G401 (cell line): ENCODE measurements at regions not wholly inside any gene's neighbourhood (a gene's known extent, or its start where the extent isn't known, plus 50 kb on each side); places are given as distances from the start of the nearest gene placed in this dataset.
"Not testable (repeated sequence)": the region's sequence is repeated elsewhere in the genome, so short reads cannot be mapped to it uniquely, and the experiment has no call there.

ENCODE experiments used
- DNase-seq: peaks from one replicate; pipeline ENCODE4 v3.0.0-alpha.2; 2015; ENCODE audit warnings: low spot score
- in situ Hi-C: cut with HindIII; loops from 2 replicates; pipeline ENCODE4 v1.10.0; 2016; ENCODE audit warnings: low sequenced_read_pairs, mixed read lengths

DNA sequence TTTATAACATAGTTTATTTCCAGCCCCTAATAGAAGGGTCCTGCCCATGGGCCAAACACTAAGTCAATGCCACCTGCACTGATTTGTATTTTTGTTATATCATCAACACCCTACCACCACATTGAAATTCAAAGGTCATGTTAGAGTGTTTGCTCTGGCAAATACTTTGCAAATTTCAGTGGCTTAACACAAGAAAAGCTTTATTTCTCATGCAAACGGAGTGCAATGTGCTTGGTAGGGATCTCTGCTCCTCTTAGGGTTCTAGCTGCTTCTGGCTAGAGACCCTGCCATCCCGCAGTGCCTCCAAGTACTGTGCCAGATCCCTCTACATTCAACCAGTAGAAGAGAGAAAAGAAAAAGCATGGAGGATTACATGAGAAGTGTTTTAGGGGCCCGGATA is 230.8 kb upstream of the TET2 start:
- no peak for DNase-seq
- in situ Hi-C loops: no loop called here

DNA sequence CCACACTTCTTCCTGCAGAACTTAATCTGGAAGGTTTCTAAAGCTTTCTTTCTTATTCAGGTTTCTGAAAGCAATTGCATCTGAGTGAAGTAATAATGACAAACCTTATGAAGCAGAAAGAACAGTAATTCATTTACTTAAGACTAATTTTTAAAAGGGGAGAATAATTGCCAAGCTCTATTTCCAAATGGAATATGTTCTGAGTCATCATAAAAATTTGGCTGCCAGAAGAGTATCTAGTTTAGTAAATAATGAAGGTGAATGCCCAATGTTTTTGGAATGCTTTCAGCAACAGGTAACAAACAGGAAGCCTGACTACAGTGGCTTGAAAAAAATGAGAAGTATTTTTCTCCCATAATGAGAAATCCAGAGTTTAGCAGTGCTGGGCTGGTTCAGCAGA is 227.3 kb upstream of the TET2 start:
- no peak for DNase-seq
- in situ Hi-C loops: no loop called here

DNA sequence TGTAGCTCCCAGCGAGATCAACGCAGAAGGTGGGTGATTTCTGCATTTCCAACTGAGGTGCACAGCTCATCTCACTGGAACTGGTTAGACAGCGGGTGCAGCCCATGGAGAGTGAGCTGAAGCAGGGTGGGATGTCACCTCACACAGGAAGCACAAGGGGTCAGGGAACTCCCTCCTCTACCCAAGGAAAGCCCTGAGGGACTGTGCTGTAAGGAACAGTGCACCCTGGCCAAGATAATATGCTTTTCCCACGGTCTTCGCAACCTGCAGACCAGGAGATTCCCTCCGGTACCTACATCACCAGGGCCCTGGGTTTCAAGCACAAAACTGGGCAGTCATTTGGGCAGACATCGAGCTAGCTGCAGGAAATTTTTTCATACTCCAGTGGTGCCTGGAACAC is 216.4 kb upstream of the TET2 start:
- in situ Hi-C loops: no loop called here
- no peak for DNase-seq

DNA sequence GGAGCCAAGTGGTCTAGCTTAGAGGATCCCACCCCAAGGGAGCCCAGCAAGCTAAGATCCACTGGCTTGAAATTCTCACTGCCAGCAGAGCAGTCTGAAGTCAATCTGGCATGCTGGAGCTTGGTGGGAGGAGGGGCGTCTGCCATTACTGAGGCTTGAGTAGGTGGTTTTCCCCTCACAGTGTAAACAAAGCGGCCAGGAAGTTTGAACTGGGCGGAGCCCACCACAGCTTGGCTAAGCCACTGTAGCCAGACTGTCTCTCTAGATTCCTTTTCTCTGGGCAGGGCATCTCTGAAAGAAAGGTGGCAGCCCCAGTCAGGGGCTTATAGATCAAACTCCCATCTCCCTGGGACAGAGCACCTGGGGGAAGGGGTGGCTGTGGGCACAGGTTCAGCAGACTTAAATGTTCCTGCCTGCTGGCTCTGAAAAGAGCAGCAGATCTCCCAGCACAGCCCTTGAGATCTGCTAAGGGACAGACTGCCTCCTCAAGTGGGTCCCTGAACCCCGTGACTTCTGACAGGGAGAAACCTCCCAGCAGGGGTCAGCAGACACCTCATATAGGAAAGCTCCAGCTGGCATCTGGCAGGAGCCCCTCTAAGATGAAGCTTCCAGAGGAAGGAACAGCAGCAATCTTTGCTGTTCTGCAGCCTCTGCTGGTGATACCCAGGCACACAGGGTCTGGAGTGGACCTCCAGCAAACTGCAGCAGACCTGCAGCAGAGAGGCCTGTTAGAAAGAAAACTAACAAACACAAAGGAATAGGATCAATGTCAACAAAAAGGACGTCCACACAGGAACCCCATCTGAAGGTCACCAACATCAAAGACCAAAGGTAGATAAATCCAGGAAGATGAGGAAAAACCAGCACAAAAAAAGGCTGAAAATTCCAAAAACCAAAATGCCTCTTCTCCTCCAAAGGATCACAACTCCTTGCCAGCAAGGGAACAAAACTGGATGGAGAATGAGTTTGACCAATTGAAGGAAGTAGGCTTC is 215.6 kb upstream of the TET2 start:
- DNase-seq, in situ Hi-C loops: not testable (repeated sequence)

DNA sequence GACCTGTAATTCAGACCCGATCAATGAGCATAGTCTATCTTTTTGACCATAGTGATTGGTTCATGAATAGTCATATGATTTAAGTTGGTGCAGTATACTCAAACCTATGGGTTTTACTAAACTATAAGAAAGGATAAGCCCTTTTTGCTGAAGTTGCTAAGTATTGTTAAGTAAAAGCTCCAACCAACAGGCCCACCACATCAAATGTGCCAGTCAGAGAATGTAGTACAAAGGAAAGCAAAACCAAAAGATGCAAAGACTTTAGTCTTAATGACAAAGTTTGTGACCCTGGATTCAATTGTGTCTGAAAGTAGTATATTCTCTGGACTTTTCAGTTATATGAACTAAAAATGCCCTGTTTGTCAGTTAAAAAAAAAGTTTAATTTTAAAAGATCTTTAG is 208.1 kb upstream of the TET2 start:
- in situ Hi-C loops: no loop called here
- DNase-seq: no peak

DNA sequence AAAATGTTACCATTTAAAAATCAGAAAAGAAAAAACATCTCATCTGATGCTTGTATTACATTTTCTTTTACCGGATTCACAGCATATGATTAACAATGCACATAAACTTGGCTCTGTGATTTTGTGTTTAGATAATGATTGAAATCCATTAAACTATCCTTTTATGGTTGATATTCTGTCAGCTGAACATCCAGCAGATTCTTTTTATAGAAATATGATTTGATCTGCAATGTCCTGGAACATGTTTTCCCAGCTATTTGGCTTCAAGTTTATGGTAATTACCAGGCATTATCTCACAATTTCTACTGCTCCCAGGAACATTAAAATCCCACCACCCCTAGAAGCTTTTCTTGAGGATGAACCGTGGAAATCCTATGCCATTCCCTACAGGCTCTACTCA is 205.7 kb upstream of the TET2 start:
- in situ Hi-C loops: no loop called here
- no peak for DNase-seq

DNA sequence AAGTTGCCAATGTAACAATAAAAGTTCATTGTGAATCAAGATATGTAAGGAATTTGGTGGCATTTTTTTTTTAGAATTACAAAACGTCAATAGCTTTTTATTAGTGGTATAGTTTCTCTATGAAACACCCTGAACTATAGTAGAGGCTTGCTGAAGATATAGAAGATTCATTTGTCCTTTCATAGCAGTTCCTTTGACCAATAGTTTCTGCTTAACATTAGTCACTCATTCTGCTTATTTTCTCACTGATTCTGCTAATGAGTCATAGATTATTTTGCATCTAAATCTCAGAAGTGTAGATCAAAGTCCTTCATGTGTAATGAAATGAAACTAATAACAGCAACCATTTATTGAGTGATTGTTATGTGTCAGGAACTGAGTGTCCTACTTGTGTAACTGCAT is 205.0 kb upstream of the TET2 start:
- in situ Hi-C loops: no loop called here
- no peak for DNase-seq

DNA sequence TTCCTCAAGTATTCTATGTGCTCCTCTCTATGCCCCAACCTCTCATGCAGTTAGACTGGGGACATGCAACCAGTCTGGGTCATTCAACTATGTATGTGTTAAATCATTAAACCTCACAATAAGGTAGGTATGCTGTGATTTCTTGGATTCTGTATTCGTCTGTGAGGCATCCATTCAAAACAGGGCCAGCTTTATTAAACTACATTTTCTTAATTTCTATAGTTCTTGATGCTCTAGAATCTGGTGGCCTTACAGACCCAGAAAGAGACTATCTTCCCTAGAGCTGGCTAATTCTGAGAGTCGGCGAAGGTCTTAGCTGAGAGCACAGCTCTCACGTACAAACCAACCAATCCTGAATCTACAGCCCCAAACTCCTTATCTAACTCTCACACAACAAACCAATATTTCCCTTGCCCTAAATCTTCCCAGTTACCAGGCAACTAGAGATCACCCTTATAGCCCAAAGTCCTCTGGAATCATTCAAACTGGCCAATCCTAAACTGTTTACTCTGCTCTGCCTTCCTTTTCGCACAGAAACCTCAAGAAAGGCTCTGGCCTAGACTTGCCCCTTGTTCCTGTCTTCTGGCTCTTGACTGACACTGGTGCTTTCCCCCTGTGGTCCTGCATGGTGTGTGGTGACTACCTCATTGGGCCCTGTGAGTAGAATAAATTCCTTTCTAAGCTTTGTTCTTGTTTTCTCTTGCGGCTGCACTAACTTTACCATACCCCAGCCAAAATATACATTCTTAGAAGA is 203.5 kb upstream of the TET2 start:
- in situ Hi-C loops: no loop called here
- DNase-seq: no peak

DNA sequence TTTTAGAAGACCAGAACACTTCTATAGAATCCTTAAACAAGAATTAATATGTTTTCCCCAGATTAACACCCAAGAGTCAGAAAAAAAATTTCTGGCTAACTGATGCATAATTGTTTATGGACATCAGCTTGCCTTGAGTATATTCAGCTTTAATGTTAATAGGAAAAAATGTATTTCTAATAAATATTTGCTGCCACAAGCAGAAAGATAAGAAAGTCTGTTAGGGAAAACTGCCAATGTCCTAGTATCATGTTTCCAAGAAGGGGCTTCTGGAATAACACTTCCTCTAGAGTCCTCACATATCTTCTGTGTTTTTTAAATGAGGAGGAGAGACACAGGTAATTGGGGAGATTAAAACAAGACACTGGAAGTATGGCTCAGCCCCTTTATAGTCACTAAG is 202.1 kb upstream of the TET2 start:
- in situ Hi-C loops: no loop called here
- DNase-seq: no peak

DNA sequence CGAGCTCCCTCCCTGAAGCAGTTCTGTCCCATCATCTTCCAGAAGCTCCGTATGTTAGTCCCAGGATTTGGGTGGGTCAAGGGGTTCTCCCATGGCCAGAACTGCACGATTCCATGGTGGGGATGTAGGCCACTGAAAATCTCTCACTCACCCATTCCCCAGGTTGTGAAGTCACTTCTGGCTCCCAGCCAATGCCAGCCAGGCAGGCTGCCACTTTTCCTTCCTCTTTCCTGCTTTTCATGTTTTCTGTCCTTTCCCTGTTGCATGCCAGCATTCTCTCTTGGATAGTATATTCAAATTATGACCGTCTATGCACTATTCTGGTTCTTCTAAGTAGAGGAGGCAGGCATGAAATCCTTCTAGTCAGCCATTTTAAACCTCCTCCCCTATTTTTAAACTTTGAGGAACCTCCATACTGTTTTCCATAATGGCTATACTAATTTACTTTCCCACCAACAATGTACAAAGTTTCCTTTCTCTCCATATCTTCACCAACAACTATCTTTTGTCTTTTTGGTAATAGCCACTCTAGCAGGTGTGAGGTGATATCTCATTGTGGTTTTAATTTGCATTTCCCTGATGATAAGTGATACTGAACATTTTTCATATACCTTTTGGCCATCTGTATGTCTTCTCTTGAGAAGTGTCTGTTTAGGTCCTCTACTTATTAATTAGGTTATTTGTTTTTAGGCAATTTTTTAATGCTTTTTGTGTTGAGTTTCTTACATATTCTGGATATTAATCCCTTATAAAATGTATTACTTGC is 182.1 kb upstream of the TET2 start:
- no peak for DNase-seq
- in situ Hi-C loops: no loop called here

DNA sequence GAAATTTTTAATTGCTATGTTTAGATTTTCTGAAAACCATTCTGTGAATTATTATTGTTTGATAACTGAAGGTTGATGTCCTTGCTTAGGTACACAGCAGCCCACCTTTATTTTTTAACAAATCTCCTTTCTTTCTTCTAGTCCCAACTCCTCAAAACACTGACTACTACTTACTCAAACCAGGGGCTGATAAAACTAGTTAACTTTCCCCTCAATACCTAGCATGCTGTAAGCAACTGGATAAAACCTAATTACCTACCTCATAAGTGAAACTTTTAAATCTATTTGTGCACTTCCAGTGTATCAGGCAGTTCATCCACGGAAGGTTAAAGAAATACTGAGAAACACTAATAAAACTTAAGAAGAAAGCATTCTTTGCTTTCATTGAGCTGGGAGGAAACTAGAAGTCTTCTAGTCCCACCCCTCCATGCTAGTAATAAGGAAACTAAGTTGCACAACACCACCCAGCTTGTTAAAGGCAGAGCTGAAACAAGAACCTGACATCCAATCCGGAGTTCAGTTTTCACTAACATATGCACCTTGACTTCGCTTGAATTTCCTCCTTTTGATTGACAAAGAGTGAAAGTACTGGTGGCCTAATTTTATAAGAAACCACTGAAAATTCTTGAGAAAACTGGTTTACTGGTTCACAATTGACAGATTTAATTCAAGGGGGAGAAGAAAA is 180.2 kb upstream of the TET2 start:
- in situ Hi-C loops: no loop called here
- no peak for DNase-seq

DNA sequence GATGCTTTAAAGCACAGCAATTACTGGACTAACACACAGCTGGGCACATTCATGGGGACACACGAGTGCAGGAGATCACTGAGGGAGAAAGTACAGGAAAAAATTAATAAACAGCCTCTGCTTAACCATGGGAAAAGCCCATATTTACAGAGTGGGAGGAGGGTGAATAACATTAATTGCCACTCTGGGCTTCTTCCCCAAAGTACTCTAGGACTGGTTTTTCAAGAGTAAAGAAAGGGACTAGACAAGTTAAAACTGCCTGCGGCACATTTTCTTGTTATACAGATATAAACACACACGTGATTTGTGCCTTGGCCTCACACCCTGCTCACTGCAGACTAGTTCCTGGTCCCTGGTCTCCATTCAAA is 179.7 kb upstream of the TET2 start:
- no peak for DNase-seq
- in situ Hi-C loops: no loop called here

DNA sequence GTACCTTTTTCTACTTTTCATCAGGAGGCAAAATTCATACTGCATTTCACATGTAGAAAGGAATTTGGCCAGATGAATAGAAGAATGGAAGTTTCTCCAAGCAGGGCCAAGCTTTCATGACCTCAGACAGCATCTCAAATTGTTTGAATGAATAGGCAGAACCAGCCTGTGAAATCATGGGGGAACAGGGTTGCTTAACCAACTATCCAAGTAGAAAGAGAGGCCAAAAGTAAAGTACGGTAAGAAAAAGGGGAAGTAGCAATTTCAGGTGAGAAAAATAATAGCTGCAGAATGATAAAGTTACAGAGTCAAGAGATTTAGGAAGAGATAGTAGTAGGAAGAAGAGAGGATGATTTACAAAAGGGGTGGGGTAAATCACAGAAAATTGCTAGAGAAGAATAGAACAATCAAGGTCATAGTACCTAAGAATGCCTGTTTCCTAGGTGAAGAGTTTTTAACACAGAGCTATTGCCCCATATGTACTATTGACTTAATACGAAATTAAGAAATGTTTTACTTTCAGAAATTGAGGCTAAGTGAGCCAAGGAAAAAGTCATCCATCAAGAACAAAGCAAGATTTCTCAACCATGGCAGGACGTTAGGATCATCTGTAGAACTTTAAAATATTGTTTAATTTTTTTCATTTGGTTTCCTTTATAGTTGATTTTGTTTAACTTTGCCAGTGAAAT is 177.1 kb upstream of the TET2 start:
- no peak for DNase-seq
- in situ Hi-C loops: no loop called here

DNA sequence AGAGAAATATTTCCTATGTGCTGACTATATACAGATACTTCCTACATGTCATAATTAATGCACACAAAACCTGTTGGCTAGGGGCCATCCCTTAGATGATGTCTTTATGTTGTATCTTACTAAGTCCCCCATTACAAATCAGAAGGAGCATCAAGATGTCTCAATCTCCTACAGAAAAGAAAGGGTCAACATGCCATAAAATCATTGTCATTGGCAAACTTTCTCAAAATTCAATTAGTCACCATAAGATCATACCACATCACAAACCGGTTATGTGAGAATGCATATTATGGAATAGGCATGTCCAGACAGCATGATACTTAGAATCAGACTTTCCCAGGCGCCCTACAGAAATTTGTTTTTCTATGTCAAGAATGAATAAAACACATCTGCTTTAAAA is 175.2 kb upstream of the TET2 start:
- in situ Hi-C loops: no loop called here
- DNase-seq: no peak

DNA sequence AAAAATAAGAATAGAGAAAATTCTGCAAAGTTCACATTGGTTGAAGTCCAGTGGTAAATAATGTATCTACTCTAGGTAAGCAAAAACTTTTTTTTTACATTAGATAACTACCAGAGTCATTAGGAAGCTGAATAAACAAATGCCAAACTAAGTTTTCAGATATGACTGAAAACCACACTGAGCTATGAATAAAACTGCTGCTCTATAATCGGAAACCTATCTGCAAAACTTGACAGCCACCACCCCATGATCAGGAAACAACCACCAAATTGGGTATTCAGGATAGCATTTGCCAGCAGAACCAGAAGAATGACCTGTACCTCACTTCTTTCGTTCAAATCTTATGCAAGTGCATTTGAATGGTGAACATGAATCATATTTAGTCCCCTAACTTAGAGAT is 173.0 kb upstream of the TET2 start:
- in situ Hi-C loops: no loop called here
- DNase-seq: no peak

DNA sequence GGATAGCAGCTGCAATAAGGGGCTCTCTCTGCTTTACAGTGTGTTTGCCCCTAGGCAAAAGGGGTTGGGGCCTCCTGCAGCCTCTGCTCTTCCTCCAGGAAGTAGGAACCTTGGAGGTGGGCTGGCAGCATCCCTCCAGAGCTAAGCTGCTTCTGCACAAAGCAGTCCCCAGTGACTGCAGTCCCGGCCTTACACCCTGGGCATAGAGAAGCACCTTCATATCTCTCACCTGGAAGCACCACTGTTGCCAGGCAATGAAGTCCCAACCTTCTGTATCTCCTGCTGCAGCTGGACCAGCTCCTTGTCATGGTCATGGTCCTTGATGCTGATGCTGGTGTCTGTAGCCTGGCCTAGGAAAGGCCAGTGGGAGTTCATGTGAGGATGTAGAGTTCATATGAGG is 171.1 kb upstream of the TET2 start:
- in situ Hi-C loops: no loop called here
- DNase-seq: no peak

DNA sequence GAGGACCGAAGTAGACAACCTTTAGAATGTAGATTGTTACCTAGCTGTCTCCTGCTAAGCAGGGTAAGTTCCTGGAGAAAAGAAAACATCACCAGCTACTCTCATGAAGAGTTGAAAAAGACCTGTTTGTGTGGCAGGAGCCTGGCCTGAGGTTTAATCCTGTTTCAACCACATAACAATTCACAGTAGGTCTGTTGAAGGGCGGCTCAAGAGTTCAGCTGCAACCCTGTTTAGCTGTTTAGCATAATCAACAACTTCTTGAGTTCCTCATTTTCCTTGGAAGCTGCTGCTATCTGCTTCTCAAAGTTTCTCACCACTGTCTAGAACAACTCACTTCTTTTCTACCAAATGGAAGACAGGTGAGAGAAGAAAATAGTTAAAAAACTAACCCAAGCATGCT is 170.4 kb upstream of the TET2 start:
- in situ Hi-C loops: no loop called here

DNA sequence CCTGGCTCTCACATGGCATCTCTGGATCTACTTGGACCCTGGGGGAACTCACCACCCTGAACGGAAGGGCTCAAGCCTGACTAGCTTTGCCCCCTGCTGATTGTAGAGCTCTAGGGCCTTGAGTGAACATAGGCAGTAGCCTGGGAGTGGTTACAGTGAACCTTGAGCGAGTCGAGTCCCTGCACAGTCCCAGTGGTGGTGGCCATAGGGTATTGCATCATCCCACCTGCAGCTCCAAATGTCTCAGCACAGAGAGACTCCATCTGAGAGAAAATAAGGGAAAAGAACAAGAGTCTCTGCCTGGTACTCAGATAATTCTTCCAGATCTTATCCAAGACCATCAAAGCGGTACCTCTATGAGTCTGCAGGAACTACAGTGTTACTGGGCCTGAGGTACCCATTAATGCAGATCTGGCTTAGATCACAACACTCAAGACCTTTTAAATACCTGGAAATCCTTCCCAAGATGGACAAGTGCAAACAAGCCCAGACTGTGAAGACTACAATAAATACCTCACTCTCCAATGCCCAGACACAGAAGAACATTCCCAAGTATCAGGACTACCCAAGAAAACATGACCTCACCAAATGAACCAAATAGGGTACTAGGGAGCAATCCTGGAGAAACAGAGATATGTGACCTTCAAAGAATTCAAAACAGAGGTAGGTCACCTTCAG is 167.5 kb upstream of the TET2 start:
- no peak for DNase-seq
- in situ Hi-C loops: no loop called here

More for the DNA sequence above, 170.4 kb upstream of the TET2 start:
- DNase-seq: no peak
